Loucy (cell line): ENCODE measurements at regions not wholly inside any gene's neighbourhood (a gene's known extent, or its start where the extent isn't known, plus 50 kb on each side); places are given as distances from the start of the nearest gene placed in this dataset.

Experiments
- CTCF ChIP-seq: fragments of 200-600 bp; sonication (generic); conservative IDR thresholded peaks from 2 replicates; pipeline ENCODE4 v1.5.1; 2014; ENCODE audit warnings: mild to moderate bottlenecking, antibody characterized with exemption, low read length
- EZH2phosphoT487 ChIP-seq: fragments of 200-600 bp; IDR thresholded peaks from 2 replicates; pipeline ENCODE4 v1.6.1; 2018; ENCODE audit warnings: antibody characterized with exemption, mild to moderate bottlenecking, moderate library complexity, borderline replicate concordance

GRCh38 chr10:116006508-116006907, 266.5 kb downstream of the GFRA1 start:
- TF ChIP-seq CTCF (no peak), EZH2phosphoT487 (no peak)
